ENCODE measurements at regions not wholly inside any gene's neighbourhood (a gene's known extent, or its start where the extent isn't known, plus 50 kb on each side); places are given as distances from the start of the nearest gene placed in this dataset.
"Not testable (repeated sequence)": the region's sequence is repeated elsewhere in the genome, so short reads cannot be mapped to it uniquely, and the experiment has no call there.

- ATAC-seq (replicated peaks), result no peak
- Mint-ChIP-seq H3K27me3 (peaks cover 14 to 17% of the 10 kb centered on the region in 2 donors), H3K36me3 (no peaks in the 10 kb centered on the region), H3K4me1 (no peaks in the 10 kb centered on the region), H3K27ac (no peak overlapping the region), H3K4me3 (no peak overlapping the region), H3K9me3 (no peaks in the 10 kb centered on the region)
- DNase-seq, result no peak
These were observed 62.3 kb upstream of the GPR31 start for GRCh38 chr6:167219967-167220512.

- H3K27me3 Mint-ChIP-seq, result peaks cover 16 to 19% of the 10 kb centered on the region in 2 donors
- no peaks in the 10 kb centered on the region for H3K9me3 Mint-ChIP-seq
- no peaks in the 10 kb centered on the region for H3K4me1 Mint-ChIP-seq
- ATAC-seq (replicated peaks), result no peak
- H3K27ac Mint-ChIP-seq, result no peak overlapping the region
- no peak overlapping the region for H3K4me3 Mint-ChIP-seq
- H3K36me3 Mint-ChIP-seq, result no peaks in the 10 kb centered on the region
- no peak for DNase-seq
These were observed 63.8 kb upstream of the GPR31 start for GRCh38 chr6:167221400-167222201.

GRCh38 chr6:167225566-167226382 is 65.3 kb upstream of the UNC93A start:
- not testable (repeated sequence) for H3K27ac Mint-ChIP-seq; H3K36me3 Mint-ChIP-seq; DNase-seq; H3K9me3 Mint-ChIP-seq; H3K4me3 Mint-ChIP-seq; H3K4me1 Mint-ChIP-seq; ATAC-seq (replicated peaks)
- H3K27me3 Mint-ChIP-seq, result peaks cover 41 to 44% of the 10 kb centered on the region in 2 donors

GRCh38 chr6:167226383-167226685 is 64.8 kb upstream of the UNC93A start:
- H3K4me3 Mint-ChIP-seq, result no peak overlapping the region
- DNase-seq (no peak), ATAC-seq (replicated peaks) (no peak)
- H3K9me3 Mint-ChIP-seq, result no peaks in the 10 kb centered on the region
- peaks cover 44% of the 10 kb centered on the region in 2 donors for H3K27me3 Mint-ChIP-seq
- H3K36me3 Mint-ChIP-seq, result no peaks in the 10 kb centered on the region
- H3K4me1 Mint-ChIP-seq, result no peaks in the 10 kb centered on the region
- H3K27ac Mint-ChIP-seq, result no peak overlapping the region

- H3K36me3 Mint-ChIP-seq, result no peaks in the 10 kb centered on the region
- H3K9me3 Mint-ChIP-seq, result no peaks in the 10 kb centered on the region
- DNase-seq, result no peak
- H3K4me1 Mint-ChIP-seq, result no peaks in the 10 kb centered on the region
- no peak for ATAC-seq (replicated peaks)
- peaks cover 43 to 44% of the 10 kb centered on the region in 2 donors for H3K27me3 Mint-ChIP-seq
- H3K27ac Mint-ChIP-seq, result no peak overlapping the region
- H3K4me3 Mint-ChIP-seq, result no peak overlapping the region
These were observed 64.3 kb upstream of the UNC93A start for GRCh38 chr6:167226791-167227190.

DNA sequence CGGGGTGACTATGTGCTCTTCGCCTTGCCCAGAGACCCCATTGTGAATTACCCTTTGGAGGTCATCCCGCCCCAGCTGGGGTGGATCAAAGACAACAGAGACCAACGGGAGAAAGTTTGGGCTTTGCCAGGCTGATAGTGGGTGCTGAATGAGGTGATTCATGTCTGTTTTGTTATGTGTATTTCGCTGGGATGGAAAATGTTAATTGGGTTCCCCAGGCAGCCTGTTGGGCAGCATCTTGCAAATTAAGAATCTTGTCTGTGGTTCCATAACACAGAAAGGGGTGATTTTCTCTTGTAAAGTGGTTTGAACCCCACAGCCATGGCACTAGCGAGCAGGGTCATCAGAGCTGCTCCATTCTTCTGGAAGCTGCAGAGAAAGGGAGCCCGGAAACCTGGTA is 63.1 kb upstream of the UNC93A start:
- H3K27ac Mint-ChIP-seq, result no peak overlapping the region
- peaks cover 42 to 51% of the 10 kb centered on the region in 2 donors for H3K27me3 Mint-ChIP-seq
- ATAC-seq (replicated peaks), result no peak
- no peak for DNase-seq
- no peak overlapping the region for H3K4me3 Mint-ChIP-seq
- H3K36me3 Mint-ChIP-seq, result no peaks in the 10 kb centered on the region
- H3K9me3 Mint-ChIP-seq, result no peaks in the 10 kb centered on the region
- H3K4me1 Mint-ChIP-seq, result no peaks in the 10 kb centered on the region

DNA sequence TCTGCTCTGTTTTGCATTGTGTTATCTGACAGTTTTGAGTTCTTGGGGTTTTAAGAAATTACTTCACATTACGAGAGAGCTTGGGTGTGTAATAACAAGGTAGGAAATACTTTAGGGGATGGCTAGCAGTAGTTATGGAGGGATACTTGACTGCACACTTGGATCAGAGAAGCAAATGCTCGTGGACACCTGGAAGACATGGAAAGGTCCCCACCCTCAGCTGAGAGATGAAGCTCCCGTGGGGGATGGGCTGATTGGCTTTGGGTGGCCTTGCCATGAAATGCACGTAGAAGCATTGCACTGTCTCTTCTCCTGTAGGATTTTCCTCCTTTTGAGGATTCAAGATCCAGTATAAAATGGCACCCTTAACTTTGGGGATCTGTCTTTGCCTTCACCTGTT is 61.5 kb upstream of the UNC93A start:
- Mint-ChIP-seq H3K27me3 (peaks cover 43 to 55% of the 10 kb centered on the region in 2 donors), H3K4me3 (no peak overlapping the region), H3K9me3 (no peaks in the 10 kb centered on the region), H3K4me1 (no peaks in the 10 kb centered on the region), H3K36me3 (no peaks in the 10 kb centered on the region), H3K27ac (no peak overlapping the region)
- DNase-seq, result no peak
- no peak for ATAC-seq (replicated peaks)

DNA sequence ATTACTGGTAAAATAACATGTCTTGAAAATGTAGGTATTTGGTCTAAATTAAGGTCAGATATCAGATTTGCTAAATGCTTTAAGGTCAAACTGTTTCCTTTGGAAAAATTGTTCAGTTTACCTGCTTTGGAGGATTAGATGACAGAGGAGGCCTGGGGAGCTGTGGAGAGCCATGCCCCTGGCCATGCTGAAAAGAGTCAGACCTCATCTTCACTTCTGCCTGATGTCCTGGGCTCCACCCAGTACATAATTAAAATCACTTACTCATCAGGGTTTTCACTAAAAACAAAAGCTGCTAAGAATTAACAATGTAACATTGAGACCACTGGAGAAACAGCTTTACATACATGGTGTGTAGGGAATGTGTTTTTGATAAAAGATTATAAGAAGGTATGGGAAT is 60.8 kb upstream of the UNC93A start:
- no peak for DNase-seq
- no peaks in the 10 kb centered on the region for H3K9me3 Mint-ChIP-seq
- no peak overlapping the region for H3K4me3 Mint-ChIP-seq
- peaks cover 48 to 62% of the 10 kb centered on the region in 2 donors for H3K27me3 Mint-ChIP-seq
- no peaks in the 10 kb centered on the region for H3K4me1 Mint-ChIP-seq
- no peak overlapping the region for H3K27ac Mint-ChIP-seq
- ATAC-seq (replicated peaks), result no peak
- no peaks in the 10 kb centered on the region for H3K36me3 Mint-ChIP-seq

GRCh38 chr6:167232356-167232755 is 58.8 kb upstream of the UNC93A start:
- Mint-ChIP-seq H3K36me3 (no peaks in the 10 kb centered on the region), H3K27me3 (peaks cover 42 to 56% of the 10 kb centered on the region in 2 donors), H3K27ac (no peak overlapping the region), H3K4me1 (no peaks in the 10 kb centered on the region), H3K9me3 (no peaks in the 10 kb centered on the region), H3K4me3 (no peak overlapping the region)
- no peak for DNase-seq
- ATAC-seq (replicated peaks), result no peak

DNA sequence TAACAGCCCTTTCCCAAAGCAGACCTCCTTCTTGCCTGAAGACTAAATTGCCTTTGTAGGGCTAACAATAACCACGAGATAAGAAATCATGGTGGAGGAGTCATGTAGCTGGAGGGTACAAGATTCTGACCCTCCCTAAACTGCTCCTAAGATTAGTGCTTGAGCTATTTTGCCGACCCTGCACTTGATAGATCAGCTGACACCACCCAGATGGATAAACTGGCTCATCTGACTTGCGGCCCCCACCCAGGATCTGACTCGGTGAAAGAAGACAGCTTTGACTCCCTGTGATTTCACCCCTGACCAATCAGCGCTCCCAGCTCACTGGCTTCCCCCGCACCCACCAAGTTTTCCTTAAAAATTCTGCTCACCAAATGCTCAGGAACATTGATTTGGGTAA is 57.6 kb upstream of the UNC93A start:
- no peaks in the 10 kb centered on the region for H3K36me3 Mint-ChIP-seq
- H3K27me3 Mint-ChIP-seq, result peaks cover 33 to 48% of the 10 kb centered on the region in 2 donors
- ATAC-seq (replicated peaks) (no peak), DNase-seq (no peak)
- peaks cover 0 to 5% of the 10 kb centered on the region in 2 donors for H3K4me1 Mint-ChIP-seq
- no peak overlapping the region for H3K4me3 Mint-ChIP-seq
- H3K9me3 Mint-ChIP-seq, result no peaks in the 10 kb centered on the region
- H3K27ac Mint-ChIP-seq, result no peak overlapping the region

DNA sequence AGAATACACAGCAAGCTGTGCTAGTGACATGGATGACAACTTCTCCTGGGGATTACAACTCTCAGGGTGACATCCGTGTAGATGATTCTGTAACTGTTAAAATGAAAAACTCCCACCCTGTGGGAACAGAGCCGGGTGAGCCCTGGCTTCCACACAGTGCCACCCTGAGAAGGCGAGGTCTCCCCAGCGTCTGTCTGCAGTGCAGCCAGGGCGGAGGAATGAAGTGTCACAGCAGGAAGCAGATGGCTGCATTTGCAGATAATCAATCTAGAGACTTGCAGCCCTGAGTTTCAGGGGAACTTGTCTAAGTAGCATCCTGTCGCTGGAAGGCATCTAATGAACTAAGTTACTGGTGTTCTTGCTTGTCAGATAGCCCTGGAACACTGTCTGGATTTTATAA is 56.5 kb upstream of the UNC93A start:
- H3K9me3 Mint-ChIP-seq; H3K4me3 Mint-ChIP-seq; DNase-seq; ATAC-seq (replicated peaks); H3K4me1 Mint-ChIP-seq; H3K36me3 Mint-ChIP-seq: not testable (repeated sequence)
- Mint-ChIP-seq H3K27ac (peak overlapping the region; percentile 62), H3K27me3 (peaks cover 32 to 44% of the 10 kb centered on the region in 2 donors)

DNA sequence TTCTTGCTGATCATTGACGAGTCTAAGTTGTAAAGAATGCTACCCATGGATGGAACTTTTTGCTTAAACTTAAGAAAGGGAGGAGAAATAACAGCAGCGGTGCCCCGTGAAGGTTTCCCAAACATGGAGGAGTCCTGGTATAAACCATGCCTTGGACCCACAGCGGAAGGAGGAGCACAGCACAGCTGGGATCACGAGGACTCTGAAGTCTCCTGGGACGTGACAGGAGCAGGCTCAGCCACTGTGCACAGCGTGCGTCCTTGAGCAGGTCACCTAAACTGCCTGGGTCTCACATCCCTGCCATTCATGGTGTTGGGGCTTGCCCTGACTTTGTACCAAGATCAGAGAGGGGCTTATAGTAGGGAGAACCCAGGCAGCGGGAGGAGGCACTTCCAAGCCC is 56.1 kb upstream of the UNC93A start:
- Mint-ChIP-seq H3K27ac (no peak overlapping the region), H3K27me3 (peaks cover 29 to 40% of the 10 kb centered on the region in 2 donors), H3K36me3 (no peaks in the 10 kb centered on the region), H3K9me3 (no peaks in the 10 kb centered on the region), H3K4me3 (no peak overlapping the region), H3K4me1 (peaks cover 0 to 5% of the 10 kb centered on the region in 2 donors)
- ATAC-seq (replicated peaks) (no peak), DNase-seq (no peak)

GRCh38 chr6:167235421-167236238 is 55.5 kb upstream of the UNC93A start:
- DNase-seq (no peak), ATAC-seq (replicated peaks) (no peak)
- H3K27me3 Mint-ChIP-seq, result peaks cover 28 to 34% of the 10 kb centered on the region in 2 donors
- H3K4me1 Mint-ChIP-seq, result peaks cover 0 to 5% of the 10 kb centered on the region in 2 donors
- H3K9me3 Mint-ChIP-seq, result no peaks in the 10 kb centered on the region
- H3K27ac Mint-ChIP-seq, result no peak overlapping the region
- H3K36me3 Mint-ChIP-seq, result no peaks in the 10 kb centered on the region
- H3K4me3 Mint-ChIP-seq, result no peak overlapping the region

- ATAC-seq (replicated peaks) (no peak), DNase-seq (no peak)
- Mint-ChIP-seq H3K9me3 (no peaks in the 10 kb centered on the region), H3K27me3 (peaks cover 24 to 35% of the 10 kb centered on the region in 2 donors), H3K36me3 (no peaks in the 10 kb centered on the region), H3K4me1 (peaks cover 0 to 5% of the 10 kb centered on the region in 2 donors), H3K4me3 (no peak overlapping the region), H3K27ac (no peak overlapping the region)
These were observed 54.9 kb upstream of the UNC93A start for GRCh38 chr6:167236239-167236571.
